Myocyte (in vitro differentiated cells): ENCODE measurements at regions not wholly inside any gene's neighbourhood (a gene's known extent, or its start where the extent isn't known, plus 50 kb on each side); places are given as distances from the start of the nearest gene placed in this dataset.

ENCODE experiments used
- DNase-seq: peaks from one replicate; pipeline ENCODE4 v3.0.0-alpha.2; 2012; ENCODE audit warnings: low read depth

GRCh38 chr5:13246053-13246452, 698.4 kb downstream of the DNAH5 start:
- DNase-seq, result no peak

- no peak for DNase-seq
These were observed 700.3 kb downstream of the DNAH5 start for GRCh38 chr5:13244151-13244550.

DNA sequence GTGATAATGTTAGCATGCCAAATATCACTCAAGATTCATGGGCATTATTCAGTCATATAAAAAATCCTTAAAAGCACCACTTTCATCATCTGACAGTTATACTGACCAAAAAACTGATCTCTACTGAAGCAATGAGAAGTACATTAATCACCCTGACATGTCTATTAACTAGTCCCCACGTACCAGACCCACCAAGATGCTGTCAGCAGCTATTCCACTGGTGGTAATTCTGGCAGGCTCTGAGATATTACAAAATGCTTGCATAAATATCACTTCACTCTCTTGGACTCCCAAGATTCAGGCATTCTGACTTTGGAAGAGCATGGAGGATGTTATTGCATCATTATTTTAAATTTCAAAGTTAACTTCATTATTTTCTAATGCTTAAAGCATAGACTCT, 717.0 kb downstream of the DNAH5 start:
- DNase-seq, result no peak

DNA sequence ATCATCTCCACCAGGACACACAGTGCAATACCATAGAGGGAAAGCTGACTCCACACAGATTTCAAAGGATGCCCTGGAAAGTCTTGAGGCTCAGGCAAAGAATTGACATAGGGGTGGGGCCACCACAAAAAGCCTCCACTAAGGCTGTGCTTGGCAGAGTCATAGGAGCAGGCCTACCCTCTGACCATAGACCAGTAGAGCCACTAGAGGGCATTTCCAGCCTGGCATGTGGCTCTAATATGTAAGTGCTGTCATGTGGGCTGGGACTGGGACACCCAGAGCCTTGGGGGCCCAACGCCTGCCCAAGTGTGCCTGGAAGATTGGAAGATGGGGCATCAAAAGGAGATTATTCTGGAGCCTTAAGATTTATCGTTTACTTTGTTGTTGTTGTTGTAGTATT, 726.0 kb downstream of the DNAH5 start:
- DNase-seq, result peak; percentile 14

- DNase-seq, result peak; percentile 3
These were observed 726.9 kb downstream of the DNAH5 start for GRCh38 chr5:13217636-13218035.

DNA sequence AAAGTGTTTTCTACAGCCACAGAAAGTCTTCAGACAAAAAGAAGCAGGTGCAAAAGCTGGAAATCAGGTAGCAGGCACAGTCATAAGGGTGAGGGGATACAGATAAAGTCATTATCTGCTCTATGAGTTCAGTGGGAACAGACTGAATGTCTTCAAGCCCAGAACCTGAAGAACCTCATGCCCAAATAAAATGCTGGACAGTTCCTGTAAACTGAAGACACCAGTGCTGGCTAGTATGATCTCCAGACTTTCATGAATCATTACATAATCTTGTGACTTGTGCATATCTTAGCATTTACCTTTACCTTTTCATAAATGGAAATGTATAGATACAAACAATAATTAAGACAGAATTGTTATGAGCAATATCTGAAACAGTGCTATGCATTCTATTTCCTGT, 728.7 kb downstream of the DNAH5 start:
- peak; percentile 3 for DNase-seq

DNA sequence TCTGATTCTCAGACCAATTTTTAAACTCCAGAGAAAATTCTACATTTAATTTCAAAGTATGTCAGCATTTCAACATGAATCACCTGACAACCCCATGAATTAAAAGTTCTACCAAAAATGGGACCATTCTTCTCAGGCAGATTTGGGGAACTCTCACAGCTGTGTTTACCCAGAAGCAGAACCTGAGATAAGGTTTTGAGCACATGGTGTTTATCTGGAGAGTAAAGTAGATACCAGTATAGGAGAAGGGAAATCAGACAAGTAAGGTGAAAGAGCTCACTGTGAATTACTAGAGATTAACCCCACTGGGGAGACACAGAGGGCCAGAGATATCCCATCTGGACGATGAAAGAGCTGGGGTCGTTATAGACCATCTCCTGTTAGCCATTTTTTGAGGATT, 729.1 kb downstream of the DNAH5 start:
- DNase-seq, result no peak

DNA sequence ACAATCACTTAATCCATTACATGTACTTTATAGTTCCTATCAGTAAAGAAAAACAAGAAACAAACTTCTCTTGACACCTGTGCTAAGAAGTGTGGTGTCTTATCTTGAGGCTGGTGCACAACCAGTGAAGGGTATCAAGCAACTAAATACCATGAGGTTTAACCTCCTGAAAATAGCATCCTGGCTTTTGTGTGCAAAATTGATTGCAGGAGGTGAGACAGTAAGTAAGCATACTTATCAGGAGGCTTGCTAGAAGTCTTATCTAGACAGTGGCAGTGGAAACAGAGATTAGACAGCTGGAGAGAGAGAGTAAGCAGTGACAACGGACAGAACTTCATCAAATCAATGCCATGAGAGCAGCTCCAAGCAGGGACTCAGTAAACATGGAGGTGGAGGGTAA, 730.3 kb downstream of the DNAH5 start:
- no peak for DNase-seq

- DNase-seq, result peak; percentile 37
These were observed 731.6 kb downstream of the DNAH5 start for GRCh38 chr5:13212886-13213285.

GRCh38 chr5:13211064-13211463, 733.4 kb downstream of the DNAH5 start:
- no peak for DNase-seq

- no peak for DNase-seq
These were observed 737.4 kb downstream of the DNAH5 start for GRCh38 chr5:13207112-13207511.

DNA sequence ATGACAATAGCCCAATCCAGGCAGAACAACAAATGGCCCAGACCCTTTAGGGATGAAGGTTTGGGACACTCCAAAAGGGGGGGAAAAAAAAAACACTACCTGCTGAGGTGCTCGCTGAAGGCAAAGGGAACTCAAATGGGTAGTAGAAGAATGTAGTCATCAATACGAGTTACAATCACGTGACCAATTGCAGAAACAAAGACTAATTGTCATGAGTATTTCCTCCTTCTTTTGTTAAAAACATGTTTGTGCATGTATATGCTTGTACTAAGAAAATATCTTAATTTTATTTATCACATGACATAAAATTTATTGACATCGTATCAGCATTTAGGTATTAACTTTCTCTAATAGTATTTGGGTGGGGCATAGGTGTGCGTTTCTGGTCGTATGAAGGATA, 743.5 kb downstream of the DNAH5 start:
- DNase-seq, result no peak

DNA sequence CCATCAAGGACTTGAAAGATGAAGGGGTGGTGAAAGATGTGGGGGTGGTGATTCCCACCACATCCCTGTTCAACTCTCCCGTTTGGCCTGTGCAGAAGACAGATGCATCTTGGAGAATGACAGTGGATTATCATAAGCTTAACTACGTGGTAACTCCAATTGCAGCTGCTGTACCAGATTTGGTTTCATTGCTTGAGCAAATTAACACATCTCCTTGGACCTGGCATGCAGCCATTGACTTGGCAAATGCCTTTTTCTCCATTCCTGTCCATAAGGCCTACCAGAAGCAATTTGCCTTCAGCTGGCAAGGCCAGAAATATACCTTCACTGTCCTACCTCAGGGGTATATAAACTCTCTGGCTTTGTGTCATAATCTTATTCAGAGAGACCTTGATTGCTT, 746.3 kb downstream of the DNAH5 start:
- peak; percentile 1 for DNase-seq

DNA sequence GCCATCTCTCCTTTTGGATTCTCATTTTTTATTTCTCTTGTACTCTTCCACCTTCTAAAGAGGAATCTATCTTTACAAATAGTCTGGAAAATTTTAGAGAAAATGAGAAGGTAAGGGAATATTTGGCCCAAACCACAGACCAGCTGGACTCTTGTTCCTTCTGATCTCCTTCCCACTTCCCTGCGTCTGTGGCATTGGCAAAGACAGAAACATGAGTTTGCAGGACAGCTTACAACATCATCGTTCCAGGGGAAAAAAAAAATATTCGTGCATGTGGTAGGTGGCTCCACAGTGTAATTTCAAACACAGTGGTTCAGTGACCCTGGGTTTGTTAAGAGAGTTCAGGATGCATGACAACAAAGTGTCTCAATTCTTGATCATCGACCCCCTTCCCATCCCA, 755.0 kb downstream of the DNAH5 start:
- DNase-seq, result no peak

DNA sequence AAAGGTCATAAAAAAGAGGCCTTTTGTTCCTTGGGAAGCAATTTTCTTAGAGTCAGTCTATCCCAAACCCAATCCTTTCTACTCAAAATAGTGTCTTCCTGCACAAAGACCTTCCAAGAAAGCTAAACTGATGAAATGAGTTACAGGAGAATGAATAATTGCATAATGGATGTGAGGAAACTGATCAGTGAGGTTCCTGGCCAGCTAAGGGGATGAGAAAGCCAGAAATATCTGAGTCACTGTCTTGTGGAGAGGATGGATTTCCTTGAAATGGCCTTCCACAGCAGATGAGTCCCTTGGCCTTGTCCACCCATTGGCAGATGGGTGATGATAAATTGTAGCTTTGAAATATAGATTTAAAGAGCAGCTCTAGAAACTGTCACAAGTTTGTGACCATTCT, 756.1 kb downstream of the DNAH5 start:
- no peak for DNase-seq

DNA sequence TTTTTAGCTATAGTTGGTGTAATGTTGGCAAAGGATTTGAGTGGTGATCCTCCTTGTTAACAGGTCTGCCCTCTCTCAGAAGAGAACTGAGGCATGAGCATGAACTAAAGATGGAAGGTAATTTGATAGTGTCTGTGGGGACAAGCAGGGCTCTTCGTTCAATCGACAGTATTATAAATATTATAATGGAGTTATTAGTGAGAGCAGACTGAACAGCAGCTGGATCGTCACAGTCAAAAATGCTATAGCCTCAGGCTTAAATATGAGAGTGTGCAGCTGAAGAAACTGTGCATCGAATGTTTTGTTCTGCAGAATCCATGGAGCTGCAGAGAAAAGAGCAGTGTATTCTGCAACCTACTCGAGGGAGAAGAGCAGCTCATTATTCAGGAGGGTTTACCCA, 757.3 kb downstream of the DNAH5 start:
- no peak for DNase-seq

- DNase-seq, result no peak
These were observed 758.3 kb downstream of the DNAH5 start for GRCh38 chr5:13186177-13186576.

- DNase-seq, result no peak
These were observed 764.9 kb downstream of the DNAH5 start for GRCh38 chr5:13179407-13180087.

- DNase-seq, result no peak
These were observed 800.9 kb downstream of the DNAH5 start for GRCh38 chr5:13143630-13144029.

- DNase-seq, result no peak
These were observed 801.3 kb downstream of the DNAH5 start for GRCh38 chr5:13143214-13143613.

- DNase-seq, result no peak
These were observed 810.5 kb downstream of the DNAH5 start for GRCh38 chr5:13133951-13134350.

DNA sequence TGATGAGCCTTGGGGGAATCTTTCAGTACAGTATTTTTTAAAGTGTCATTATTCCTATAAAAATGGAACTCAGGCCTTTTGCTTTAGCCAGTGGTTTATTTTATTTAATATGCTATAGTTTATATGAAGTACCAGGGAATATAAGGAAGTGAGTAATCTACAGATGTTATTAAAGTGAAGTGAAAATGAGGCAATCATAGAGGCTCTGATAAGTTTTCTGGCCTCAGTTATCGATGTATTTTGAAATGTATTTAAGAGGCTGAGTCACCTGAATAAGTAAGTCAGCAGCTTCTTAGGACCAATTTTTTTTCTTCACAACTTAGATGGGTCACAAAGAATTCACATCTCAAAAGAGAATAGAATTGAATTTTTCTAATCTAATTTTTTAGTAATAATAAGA, 829.0 kb downstream of the DNAH5 start:
- DNase-seq, result no peak

- no peak for DNase-seq
These were observed 836.2 kb downstream of the DNAH5 start for GRCh38 chr5:13108265-13108664.

DNA sequence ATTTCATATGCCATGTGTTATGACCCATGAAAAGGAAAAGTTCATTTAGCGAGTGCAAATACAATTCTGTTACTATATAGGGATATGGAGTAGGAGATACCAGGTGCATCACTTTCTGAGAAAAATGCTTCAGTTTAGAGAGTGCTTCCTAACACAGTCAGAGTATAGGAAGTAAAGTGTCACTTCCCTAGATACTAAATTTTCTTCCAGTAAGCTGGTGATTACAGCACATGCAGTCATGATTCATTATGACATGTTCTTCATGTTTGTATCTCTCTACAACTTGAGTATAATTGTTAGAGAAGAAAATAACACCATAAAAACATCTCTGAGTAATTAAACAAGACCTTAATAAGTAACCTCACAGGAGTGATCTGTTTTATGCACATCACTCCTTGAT, 837.0 kb downstream of the DNAH5 start:
- no peak for DNase-seq
